ENCODE measurements at regions not wholly inside any gene's neighbourhood (a gene's known extent, or its start where the extent isn't known, plus 50 kb on each side); places are given as distances from the start of the nearest gene placed in this dataset.

- peak in 3 of 58 donors; percentile 16 to 37 (median 33) for DNase-seq
Observed at GRCh38 chr2:11099122-11100065, 55.9 kb upstream of the SLC66A3 start.

- no peak for DNase-seq
Observed at GRCh38 chr2:11100130-11100529, 55.1 kb upstream of the SLC66A3 start.

- DNase-seq, result no peak
Observed at GRCh38 chr2:11100976-11101375, 54.3 kb upstream of the SLC66A3 start.

- no peak for DNase-seq
Observed at GRCh38 chr2:11101430-11101829, 53.8 kb upstream of the SLC66A3 start.

GRCh38 chr2:11102466-11102865, 52.8 kb upstream of the SLC66A3 start:
- DNase-seq, result no peak

- no peak for DNase-seq
Observed at GRCh38 chr2:11102956-11103860, 52.1 kb upstream of the SLC66A3 start.

- no peak for DNase-seq
Observed at GRCh38 chr2:11103984-11104793, 51.1 kb upstream of the SLC66A3 start.

GRCh38 chr2:11104794-11105660, 50.2 kb upstream of the SLC66A3 start:
- DNase-seq, result no peak

All from anterior cingulate cortex (tissue), 58 donors.